GM06990 (cell line): ENCODE measurements at regions not wholly inside any gene's neighbourhood (a gene's known extent, or its start where the extent isn't known, plus 50 kb on each side); places are given as distances from the start of the nearest gene placed in this dataset.

ENCODE experiments used
- DNase-seq: peaks from one replicate; pipeline ENCODE4 v3.0.0-alpha.2; 2011; ENCODE audit not compliant: insufficient read length; ENCODE audit errors: extremely low read depth
- H3K27me3 ChIP-seq: replicated peaks from 2 replicates; pipeline ENCODE4 v1.6.0; 2011; ENCODE audit warnings: low read length; ENCODE audit not compliant: control insufficient read depth, insufficient read depth
- H3K36me3 ChIP-seq: 2 replicates; pipeline ENCODE4 v1.5.1; 2011; ENCODE audit warnings: low read length; ENCODE audit not compliant: control insufficient read depth, insufficient read depth
- H3K4me3 ChIP-seq: replicated peaks from 2 replicates; pipeline ENCODE4 v1.5.1; 2011; ENCODE audit warnings: low read depth, mild to moderate bottlenecking, control low read depth, low read length
- TF ChIP-seq, protein P1 (sequence below): IDR thresholded peaks from 2 replicates; pipeline ENCODE4 v1.5.1; 2011; ENCODE audit warnings: low read length, control low read depth, mild to moderate bottlenecking, inconsistent platforms; ENCODE audit not compliant: insufficient read depth, poor library complexity, severe bottlenecking

DNA sequence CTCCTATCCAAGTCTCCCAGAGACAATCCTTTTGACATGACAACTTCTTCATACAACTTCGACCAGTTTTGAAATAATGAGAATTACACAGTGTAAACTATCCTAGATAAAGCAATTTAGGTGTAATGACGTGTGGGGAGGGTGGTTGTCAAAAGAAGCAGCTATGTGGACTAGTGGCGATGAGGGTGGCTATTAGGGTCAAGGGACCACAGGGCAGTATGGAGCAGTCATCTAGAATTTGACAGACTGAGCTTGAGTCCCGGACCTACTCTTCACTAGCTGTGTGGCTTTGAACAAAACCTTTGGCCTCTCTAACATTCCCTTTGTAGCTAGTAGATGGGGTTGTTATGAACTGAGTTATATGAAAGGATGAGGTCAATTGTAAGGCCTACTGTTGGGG, 247.1 kb downstream of the HAPSTR1 start:
- no peak overlapping the region for H3K4me3 ChIP-seq
- no peak for DNase-seq
- TF ChIP-seq, protein P1, sequence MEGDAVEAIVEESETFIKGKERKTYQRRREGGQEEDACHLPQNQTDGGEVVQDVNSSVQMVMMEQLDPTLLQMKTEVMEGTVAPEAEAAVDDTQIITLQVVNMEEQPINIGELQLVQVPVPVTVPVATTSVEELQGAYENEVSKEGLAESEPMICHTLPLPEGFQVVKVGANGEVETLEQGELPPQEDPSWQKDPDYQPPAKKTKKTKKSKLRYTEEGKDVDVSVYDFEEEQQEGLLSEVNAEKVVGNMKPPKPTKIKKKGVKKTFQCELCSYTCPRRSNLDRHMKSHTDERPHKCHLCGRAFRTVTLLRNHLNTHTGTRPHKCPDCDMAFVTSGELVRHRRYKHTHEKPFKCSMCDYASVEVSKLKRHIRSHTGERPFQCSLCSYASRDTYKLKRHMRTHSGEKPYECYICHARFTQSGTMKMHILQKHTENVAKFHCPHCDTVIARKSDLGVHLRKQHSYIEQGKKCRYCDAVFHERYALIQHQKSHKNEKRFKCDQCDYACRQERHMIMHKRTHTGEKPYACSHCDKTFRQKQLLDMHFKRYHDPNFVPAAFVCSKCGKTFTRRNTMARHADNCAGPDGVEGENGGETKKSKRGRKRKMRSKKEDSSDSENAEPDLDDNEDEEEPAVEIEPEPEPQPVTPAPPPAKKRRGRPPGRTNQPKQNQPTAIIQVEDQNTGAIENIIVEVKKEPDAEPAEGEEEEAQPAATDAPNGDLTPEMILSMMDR, result no peak
- no peaks in the 10 kb centered on the region; the same call in 1 of the 2 replicates for H3K27me3 ChIP-seq
- H3K36me3 ChIP-seq, result no peaks in the 10 kb centered on the region

DNA sequence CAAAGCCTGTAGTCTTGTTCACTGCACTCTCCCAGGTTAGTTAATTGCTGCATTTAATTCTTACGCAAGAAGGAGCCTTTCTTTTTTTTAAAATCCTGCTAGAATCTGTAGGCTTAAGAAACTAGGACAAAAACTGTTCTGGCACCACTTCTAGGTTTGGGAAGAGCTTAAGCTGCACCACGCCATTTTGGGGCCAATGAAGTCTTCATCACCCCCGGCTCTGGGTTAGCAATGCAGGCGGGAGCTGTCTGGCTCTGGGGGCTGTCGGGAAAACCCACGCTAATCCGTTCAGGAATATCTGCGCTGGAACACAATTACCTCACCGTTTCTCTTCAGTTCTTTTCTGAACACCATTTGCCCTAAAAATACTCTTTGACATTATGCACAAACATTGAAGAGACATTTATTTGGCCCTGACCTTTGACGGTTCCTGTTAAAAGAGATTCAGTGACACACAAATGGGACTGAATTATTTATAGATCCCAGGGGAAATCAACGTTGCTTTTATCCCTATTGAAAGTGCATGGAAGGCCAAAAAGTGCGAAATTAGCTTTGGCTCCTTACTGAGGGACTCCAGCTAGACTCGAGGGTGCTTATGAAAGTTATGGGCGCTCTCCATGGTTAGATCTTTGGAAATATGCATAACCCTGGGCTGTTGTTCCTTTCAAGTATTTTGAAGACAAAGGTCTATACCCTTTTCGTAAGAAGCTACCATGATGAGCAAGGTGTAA, 249.2 kb downstream of the HAPSTR1 start:
- Histone ChIP-seq H3K27me3 (no peaks in the 10 kb centered on the region; the same call in none of the 2 replicates), H3K4me3 (no peak overlapping the region), H3K36me3 (no peaks in the 10 kb centered on the region)
- TF ChIP-seq, protein P1, result no peak
- no peak for DNase-seq

DNA sequence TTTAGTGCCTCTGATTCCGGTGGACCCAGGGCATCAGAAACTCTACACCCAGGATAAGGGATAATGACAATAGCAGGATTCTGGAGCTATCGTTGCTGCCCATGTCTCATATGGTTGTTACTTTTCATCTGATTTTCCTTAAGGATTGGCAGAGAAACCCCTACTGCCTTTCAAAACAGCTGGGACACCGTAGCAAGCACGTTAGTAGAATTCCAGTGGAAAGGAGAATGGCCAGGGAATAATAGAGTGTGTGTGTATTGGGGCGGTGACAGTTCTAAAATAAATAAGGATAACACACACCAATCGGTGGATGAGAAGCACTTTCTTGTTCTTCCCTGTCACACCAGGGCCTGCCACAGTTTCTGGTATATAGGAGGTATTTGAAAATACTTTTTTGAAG, 251.8 kb downstream of the HAPSTR1 start:
- H3K36me3 ChIP-seq, result no peaks in the 10 kb centered on the region
- TF ChIP-seq, protein P1, result no peak
- DNase-seq, result no peak
- no peaks in the 10 kb centered on the region; the same call in none of the 2 replicates for H3K27me3 ChIP-seq
- H3K4me3 ChIP-seq, result no peak overlapping the region

DNA sequence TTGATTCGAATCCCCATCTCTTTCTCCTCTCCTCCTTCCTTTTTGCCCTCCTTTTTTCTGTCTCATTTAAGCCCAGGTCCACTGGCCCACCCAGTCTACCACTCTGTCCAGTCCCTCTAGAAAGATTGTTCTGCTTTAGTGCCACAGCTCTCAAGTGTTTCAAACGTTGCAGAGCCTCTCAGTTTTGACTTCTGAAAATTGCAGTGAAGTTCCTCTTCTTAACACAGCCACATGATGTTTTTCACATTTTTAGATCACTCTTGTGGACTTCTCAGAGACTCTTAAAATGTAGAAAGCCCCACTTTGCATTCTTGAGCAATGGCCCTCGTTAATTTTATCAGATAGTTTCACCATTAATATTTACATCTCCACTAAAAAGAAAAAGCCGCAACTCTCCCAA, 253.1 kb downstream of the HAPSTR1 start:
- no peaks in the 10 kb centered on the region for H3K36me3 ChIP-seq
- DNase-seq, result no peak
- TF ChIP-seq, protein P1, result no peak
- H3K4me3 ChIP-seq, result no peak overlapping the region
- no peaks in the 10 kb centered on the region; the same call in none of the 2 replicates for H3K27me3 ChIP-seq

DNA sequence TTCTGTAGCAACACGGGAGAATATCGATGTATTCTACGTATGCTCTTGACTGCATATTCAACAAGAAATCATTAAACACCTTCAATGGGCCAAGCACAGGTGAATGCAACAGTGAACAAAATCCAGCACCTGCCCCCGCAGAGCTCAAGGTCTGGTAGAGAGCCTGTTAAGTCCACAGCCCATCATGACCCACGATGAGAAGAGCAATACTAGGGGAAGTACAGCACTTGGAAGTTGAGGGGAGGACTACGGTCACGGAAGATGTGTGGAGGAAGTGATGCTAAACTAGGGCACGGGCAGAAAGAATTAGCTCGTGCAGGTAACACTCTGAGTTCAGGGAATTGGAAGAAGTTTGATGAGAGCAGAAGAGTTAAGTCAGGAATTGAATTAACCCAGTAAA, 253.6 kb downstream of the HAPSTR1 start:
- Histone ChIP-seq H3K27me3 (no peaks in the 10 kb centered on the region; the same call in none of the 2 replicates), H3K36me3 (no peaks in the 10 kb centered on the region), H3K4me3 (no peak overlapping the region)

More for the DNA sequence above, 253.6 kb downstream of the HAPSTR1 start:
- no peak for DNase-seq
- TF ChIP-seq, protein P1, result no peak
